UCSD-AML1 (cell line): ENCODE measurements at regions not wholly inside any gene's neighbourhood (a gene's known extent, or its start where the extent isn't known, plus 50 kb on each side); places are given as distances from the start of the nearest gene placed in this dataset.
"Not testable (repeated sequence)": the region's sequence is repeated elsewhere in the genome, so short reads cannot be mapped to it uniquely, and the experiment has no call there.

Source experiments
- DNase-seq: peaks from one replicate; lab custom pipeline; 2025; ENCODE audit not compliant: unreplicated experiment; lab: John Stamatoyannopoulos, UW

DNA sequence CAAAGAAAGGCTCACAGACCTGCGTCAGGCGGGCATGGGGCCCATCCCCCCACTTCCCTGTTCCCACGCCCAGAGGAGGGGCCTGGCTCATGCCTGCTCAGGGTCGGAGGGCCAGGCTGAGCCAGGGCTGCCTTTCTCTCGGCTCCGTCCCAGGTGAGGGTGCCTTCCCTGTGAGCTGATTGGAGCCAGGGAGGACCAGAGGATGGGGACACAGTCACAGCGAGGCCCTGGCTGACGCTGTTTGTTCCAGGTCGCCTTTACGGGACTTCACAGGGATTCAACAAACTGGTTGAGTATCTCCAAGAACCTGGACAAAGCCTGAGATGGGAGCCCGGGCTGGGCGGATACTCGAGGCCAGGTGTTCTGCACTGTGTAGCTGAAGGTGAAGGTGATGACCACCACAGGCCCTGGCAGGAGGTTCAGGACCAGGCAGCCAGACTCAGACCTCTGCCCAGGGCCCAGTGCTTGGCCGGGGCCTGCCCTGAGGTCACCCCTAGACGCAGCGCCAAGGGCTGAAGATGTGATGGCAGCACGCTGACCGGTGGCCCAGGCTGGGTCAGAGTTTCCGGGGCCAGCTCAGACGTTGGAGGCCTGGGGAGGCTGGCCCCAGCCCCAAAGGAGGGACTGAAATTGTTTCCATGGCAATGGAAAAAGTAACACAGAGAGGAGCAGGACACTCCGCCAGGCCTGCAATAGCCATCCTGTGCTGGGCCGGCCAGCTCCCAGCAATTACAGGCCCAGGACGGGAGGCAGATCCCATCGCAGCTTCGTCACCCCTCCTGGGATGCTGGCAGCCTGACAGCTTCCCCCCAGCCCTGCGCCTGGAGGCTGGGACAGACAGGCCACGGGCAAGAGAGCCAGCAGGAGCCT lies 65.3 kb upstream of the ADAMTS2 start:
- no peak for DNase-seq

GRCh38 chr5:179409806-179410205 lies 64.5 kb upstream of the ADAMTS2 start:
- no peak for DNase-seq

- DNase-seq = no peak
Measured at GRCh38 chr5:179408611-179409010, 63.4 kb upstream of the ADAMTS2 start.

GRCh38 chr5:179407191-179408175 lies 62.2 kb upstream of the ADAMTS2 start:
- DNase-seq = no peak

- DNase-seq = no peak
Measured at GRCh38 chr5:179406031-179406961, 61.0 kb upstream of the ADAMTS2 start.

DNA sequence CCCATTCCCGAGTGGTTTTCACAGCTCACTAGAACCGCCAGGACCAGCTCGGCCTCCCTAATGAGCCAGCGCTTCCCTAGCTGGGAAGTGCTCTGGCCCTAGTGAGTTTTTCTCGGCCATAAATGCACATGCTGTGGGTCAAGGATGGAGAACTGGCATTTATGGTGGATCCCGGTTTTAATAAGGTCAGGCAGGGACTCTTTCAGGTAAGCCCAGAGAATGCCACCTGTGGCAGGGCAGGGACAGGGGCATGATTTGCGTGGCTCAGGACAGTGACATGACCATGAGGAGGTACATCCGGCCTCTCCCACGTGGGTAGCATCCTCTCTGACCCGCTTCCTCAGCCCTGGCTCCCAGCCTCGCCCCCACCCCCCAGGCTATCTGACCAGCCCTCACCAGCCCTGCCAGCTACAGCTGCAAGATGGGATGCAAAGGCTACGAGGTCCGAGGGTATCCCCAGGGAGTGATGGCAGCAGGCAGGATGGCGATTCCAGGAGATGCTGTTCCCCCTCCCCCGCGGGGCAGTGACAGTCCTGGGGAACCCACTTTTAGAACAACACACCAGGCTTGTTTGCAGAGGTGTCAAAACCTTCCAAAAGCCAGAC lies 60.3 kb upstream of the ADAMTS2 start:
- DNase-seq = no peak

GRCh38 chr5:179405054-179405416 lies 59.8 kb upstream of the ADAMTS2 start:
- no peak for DNase-seq

- no peak for DNase-seq
Measured at GRCh38 chr5:179404321-179405053, 59.2 kb upstream of the ADAMTS2 start.

DNA sequence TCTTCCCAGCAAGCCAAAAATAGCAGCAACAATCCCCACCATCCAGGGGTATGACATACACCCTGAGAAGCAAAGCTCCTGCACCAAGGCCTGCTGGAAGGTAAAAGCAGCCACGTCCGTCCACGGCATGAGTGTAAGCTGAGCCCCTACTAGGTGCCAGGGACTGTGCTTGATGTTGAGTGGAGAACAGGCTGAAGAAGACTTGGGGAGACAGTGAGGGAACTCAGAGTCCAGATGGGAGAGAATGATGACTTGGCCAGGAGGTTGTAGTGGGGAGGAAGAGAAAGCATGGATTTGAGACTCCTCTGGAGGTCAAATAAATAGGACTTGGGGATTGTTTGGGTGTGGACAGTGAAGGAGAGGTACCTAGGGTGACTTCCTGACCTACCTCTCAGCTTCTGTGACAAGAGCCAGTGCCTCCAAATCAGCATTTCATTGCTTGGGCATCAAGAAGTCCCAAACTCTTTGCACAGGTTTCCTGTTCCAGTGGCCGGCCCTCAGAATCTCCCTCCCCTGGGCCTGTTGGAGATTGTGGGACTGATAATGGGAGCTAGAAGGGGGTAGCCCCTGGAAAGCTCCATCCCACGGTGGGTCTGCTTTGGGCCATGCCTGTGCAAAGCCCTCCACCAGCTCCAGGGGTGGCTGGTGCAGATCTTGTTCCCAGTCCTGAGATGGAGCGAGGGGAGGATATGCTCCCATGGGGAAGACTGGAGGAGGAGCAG lies 58.3 kb upstream of the ADAMTS2 start:
- DNase-seq = no peak

DNA sequence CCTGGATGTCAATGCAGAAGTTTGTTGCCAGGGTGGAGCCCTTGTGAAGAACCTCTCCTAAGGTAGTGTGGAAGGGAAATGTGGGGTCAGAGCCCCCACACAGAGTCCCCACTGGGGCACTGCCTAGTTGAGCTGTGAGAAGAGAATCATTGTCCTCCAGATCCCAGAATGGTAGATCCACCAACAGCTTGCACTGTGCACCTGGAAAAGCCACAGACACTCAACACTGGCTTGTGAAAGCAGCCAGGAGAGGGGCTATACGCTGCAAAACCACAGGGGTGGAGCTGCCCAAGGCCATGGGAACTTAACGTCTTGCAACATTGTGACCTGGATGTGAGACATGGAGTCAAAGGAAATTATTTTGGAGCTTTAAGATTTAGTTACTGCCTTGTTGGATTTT lies 55.2 kb upstream of the ADAMTS2 start:
- not testable (repeated sequence) for DNase-seq

DNA sequence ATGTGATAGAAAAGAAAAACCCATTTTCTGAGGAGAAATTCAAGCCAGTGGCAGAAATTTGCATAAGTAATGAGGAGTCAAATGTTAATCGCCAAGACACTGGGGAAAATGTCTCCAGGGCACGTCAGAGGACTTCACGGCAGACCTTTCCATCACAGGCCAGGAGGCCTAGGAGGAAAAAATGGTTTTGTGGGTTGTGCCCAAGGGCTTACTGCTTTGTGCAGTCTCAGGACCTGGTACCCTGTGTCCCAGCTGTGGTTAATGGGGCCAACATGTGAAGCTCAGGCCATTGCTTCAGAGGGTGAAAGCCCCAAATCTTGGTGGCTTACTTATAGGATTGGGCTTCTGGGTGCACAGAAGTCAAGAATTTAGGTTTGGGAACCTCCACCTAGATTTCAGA lies 54.8 kb upstream of the ADAMTS2 start:
- no peak for DNase-seq

DNA sequence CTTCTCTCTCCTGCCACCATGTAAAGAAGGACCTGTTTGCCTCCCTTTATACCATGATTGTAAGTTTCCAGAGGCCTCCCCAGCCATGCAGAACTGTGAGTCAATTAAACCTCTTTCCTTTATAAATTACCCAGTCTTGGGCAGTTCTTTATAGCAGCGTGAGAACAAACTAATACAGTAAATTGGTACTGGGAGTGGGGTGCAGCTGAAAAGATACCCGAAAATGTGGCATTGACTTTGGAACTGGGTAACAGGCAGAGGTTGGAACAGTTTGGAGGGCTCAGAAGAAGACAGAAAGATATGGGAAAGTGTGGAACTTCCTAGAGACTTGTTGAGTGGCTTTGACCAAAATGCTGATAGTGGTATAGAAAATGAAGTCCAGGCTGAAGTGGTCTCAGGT lies 54.1 kb upstream of the ADAMTS2 start:
- DNase-seq = not testable (repeated sequence)

GRCh38 chr5:179397516-179397915 lies 52.3 kb upstream of the ADAMTS2 start:
- DNase-seq = no peak
